DOHH2 (cell line): ENCODE measurements at regions not wholly inside any gene's neighbourhood (a gene's known extent, or its start where the extent isn't known, plus 50 kb on each side); places are given as distances from the start of the nearest gene placed in this dataset.

ENCODE experiments used
- H3F3A ChIP-seq: fragments of 200-600 bp; sonication (generic), shearing (Covaris generic); 2 replicates; pipeline ENCODE4 v1.6.0; 2016; ENCODE audit warnings: antibody characterized with exemption, mild to moderate bottlenecking; ENCODE audit not compliant: control insufficient read depth, insufficient read depth
- H3K27ac ChIP-seq: fragments of 200-600 bp; sonication (generic); 2 replicates; pipeline ENCODE4 v1.5.1; 2014; ENCODE audit warnings: low read depth, mild to moderate bottlenecking, low read length, moderate library complexity
- H3K27me3 ChIP-seq: fragments of 200-600 bp; sonication (generic); 2 replicates; pipeline ENCODE4 v1.6.1; 2014; ENCODE audit warnings: mild to moderate bottlenecking, low read length, mixed read lengths; ENCODE audit not compliant: control insufficient read depth
- H3K36me3 ChIP-seq: fragments of 200-600 bp; sonication (generic); 2 replicates; pipeline ENCODE4 v1.6.1; 2014; ENCODE audit warnings: mild to moderate bottlenecking, low read length, moderate library complexity, mixed read lengths; ENCODE audit not compliant: control insufficient read depth
- H3K4me1 ChIP-seq: fragments of 200-600 bp; sonication (generic); 2 replicates; pipeline ENCODE4 v1.6.1; 2014; ENCODE audit warnings: mild to moderate bottlenecking, low read length, mixed read lengths; ENCODE audit not compliant: control insufficient read depth
- H3K4me2 ChIP-seq: fragments of 200-600 bp; sonication (generic); 2 replicates; pipeline ENCODE4 v1.6.0; 2014; ENCODE audit warnings: mild to moderate bottlenecking, low read length, moderate library complexity
- H3K4me3 ChIP-seq: fragments of 200-600 bp; sonication (generic); 2 replicates; pipeline ENCODE4 v1.5.1; 2014; ENCODE audit warnings: mild to moderate bottlenecking, low read length, mixed read lengths
- H3K79me2 ChIP-seq: fragments of 200-600 bp; sonication (generic); 2 replicates; pipeline ENCODE4 v1.6.1; 2014; ENCODE audit warnings: mild to moderate bottlenecking, low read length, mixed read lengths; ENCODE audit not compliant: control insufficient read depth
- H3K9me2 ChIP-seq: fragments of 200-600 bp; sonication (generic); replicated peaks from 2 replicates; pipeline ENCODE4 v1.6.1; 2014; ENCODE audit warnings: mild to moderate bottlenecking, low read length, mixed read lengths; ENCODE audit not compliant: control insufficient read depth
- H3K9me3 ChIP-seq: fragments of 200-600 bp; sonication (generic); 2 replicates; pipeline ENCODE4 v1.6.1; 2014; ENCODE audit warnings: antibody characterized with exemption, low read length, mixed read lengths; ENCODE audit not compliant: control insufficient read depth, insufficient read depth
- H4K20me1 ChIP-seq: fragments of 200-600 bp; sonication (generic); 2 replicates; pipeline ENCODE4 v1.6.0; 2014; ENCODE audit warnings: low read depth, mild to moderate bottlenecking, antibody characterized with exemption, low read length, moderate library complexity; ENCODE audit not compliant: control insufficient read depth, insufficient read depth
- CTCF ChIP-seq: fragments of 200-600 bp; sonication (generic); IDR thresholded peaks from one replicate; pipeline ENCODE4 v1.5.1; 2014; ENCODE audit warnings: antibody characterized with exemption, mild to moderate bottlenecking, low read depth, low read length; ENCODE audit not compliant: poor library complexity, severe bottlenecking
- EZH2phosphoT487 ChIP-seq: fragments of 200-600 bp; sonication (generic); IDR thresholded peaks from 2 replicates; pipeline ENCODE4 v1.6.1; 2017; ENCODE audit warnings: borderline replicate concordance, mild to moderate bottlenecking, antibody characterized with exemption, low read length, moderate library complexity, mixed read lengths

- H3K27me3 ChIP-seq, result no peaks in the 10 kb centered on the region
- H3K79me2 ChIP-seq, result no peaks in the 10 kb centered on the region
- no peak overlapping the region for H3K27ac ChIP-seq
- no peaks in the 10 kb centered on the region for H3F3A ChIP-seq
- H3K4me2 ChIP-seq, result no peak overlapping the region
- H3K4me3 ChIP-seq, result no peak overlapping the region
- TF ChIP-seq CTCF (no peak), EZH2phosphoT487 (no peak)
- H3K9me3 ChIP-seq, result no peaks in the 10 kb centered on the region
- no peaks in the 10 kb centered on the region for H4K20me1 ChIP-seq
- no peaks in the 10 kb centered on the region for H3K36me3 ChIP-seq
- H3K9me2 ChIP-seq, result no peaks in the 10 kb centered on the region
- no peaks in the 10 kb centered on the region for H3K4me1 ChIP-seq
These were observed 297.1 kb upstream of the USP9Y start for GRCh38 chrY:12403916-12404315.

GRCh38 chrY:12408236-12408635 lies 292.8 kb upstream of the USP9Y start:
- Histone ChIP-seq H4K20me1 (no peaks in the 10 kb centered on the region), H3K27me3 (no peaks in the 10 kb centered on the region), H3K4me3 (no peak overlapping the region), H3K36me3 (no peaks in the 10 kb centered on the region), H3K27ac (no peak overlapping the region), H3K4me2 (no peak overlapping the region), H3K4me1 (no peaks in the 10 kb centered on the region), H3F3A (no peaks in the 10 kb centered on the region), H3K9me3 (no peaks in the 10 kb centered on the region), H3K9me2 (no peaks in the 10 kb centered on the region), H3K79me2 (no peaks in the 10 kb centered on the region)
- no peak for TF ChIP-seq CTCF

- no peaks in the 10 kb centered on the region for H4K20me1 ChIP-seq
- H3K27ac ChIP-seq, result no peak overlapping the region
- TF ChIP-seq CTCF (no peak), EZH2phosphoT487 (no peak)
- H3K4me3 ChIP-seq, result no peak overlapping the region
- no peaks in the 10 kb centered on the region for H3K36me3 ChIP-seq
- H3K27me3 ChIP-seq, result no peaks in the 10 kb centered on the region
- no peaks in the 10 kb centered on the region for H3F3A ChIP-seq
- H3K4me2 ChIP-seq, result no peak overlapping the region
- no peaks in the 10 kb centered on the region for H3K9me2 ChIP-seq
- H3K79me2 ChIP-seq, result no peaks in the 10 kb centered on the region
- H3K9me3 ChIP-seq, result no peaks in the 10 kb centered on the region
- H3K4me1 ChIP-seq, result no peaks in the 10 kb centered on the region
These were observed 290.3 kb upstream of the USP9Y start for GRCh38 chrY:12410696-12411095.

GRCh38 chrY:12421072-12421787 lies 279.8 kb upstream of the USP9Y start:
- no peaks in the 10 kb centered on the region for H3K79me2 ChIP-seq

More at GRCh38 chrY:12421072-12421787, 279.8 kb upstream of the USP9Y start:
- Histone ChIP-seq H3F3A (no peaks in the 10 kb centered on the region), H3K27ac (no peak overlapping the region), H3K36me3 (no peaks in the 10 kb centered on the region), H3K4me2 (no peak overlapping the region), H3K4me3 (no peak overlapping the region), H3K27me3 (no peaks in the 10 kb centered on the region), H3K9me3 (no peaks in the 10 kb centered on the region), H4K20me1 (no peaks in the 10 kb centered on the region), H3K9me2 (no peaks in the 10 kb centered on the region), H3K4me1 (no peaks in the 10 kb centered on the region)
- TF ChIP-seq EZH2phosphoT487, result no peak
- TF ChIP-seq CTCF, result no peak
